Gastrocnemius medialis (tissue), 4 donors: ENCODE measurements at regions not wholly inside any gene's neighbourhood (a gene's known extent, or its start where the extent isn't known, plus 50 kb on each side); places are given as distances from the start of the nearest gene placed in this dataset.

ENCODE experiments used
- ATAC-seq, 2 donors: fragments of 150-250 bp; one replicate each; pipeline ENCODE4 v1.9.1; 2016
- DNase-seq, 2 donors: peaks; one replicate each; pipeline ENCODE4 v3.0.0-alpha.2; 2019
- H3K27ac ChIP-seq, 4 donors: fragments of 200-600 bp; sonication (generic); 1 replicate in 1 of 4; 2 replicates in 3 of 4; pipeline ENCODE4 v1.5.1; 2016 to 2018; ENCODE audit warnings: mild to moderate bottlenecking in 2 of 4, moderate library complexity in 1 of 4
- H3K27me3 ChIP-seq, 3 donors: fragments of 200-600 bp; sonication (generic) in 2 of 3; 1 replicate in 1 of 3; 2 replicates in 2 of 3; pipeline versions ENCODE4 v1.5.1 to v1.6.0; 2016 to 2019; ENCODE audit warnings: mild to moderate bottlenecking in 1 of 3, moderate library complexity in 1 of 3
- H3K36me3 ChIP-seq, 2 donors: fragments of 200-600 bp; sonication (generic) in 1 of 2; one replicate each; pipeline ENCODE4 v1.5.1; 2017 to 2018
- H3K4me1 ChIP-seq, 2 donors: fragments of 200-600 bp; sonication (generic) in 1 of 2; one replicate each; pipeline ENCODE4 v1.5.1; 2016 to 2017; ENCODE audit warnings: mild to moderate bottlenecking in 2 of 2
- H3K4me3 ChIP-seq, 4 donors: fragments of 200-600 bp; sonication (generic) in 3 of 4; 1 replicate in 1 of 4; 2 replicates in 3 of 4; pipeline ENCODE4 v1.5.1; 2016 to 2019; ENCODE audit warnings: mild to moderate bottlenecking in 2 of 4
- H3K9me3 ChIP-seq, 3 donors: fragments of 200-600 bp; sonication (generic) in 2 of 3; 1 replicate in 1 of 3; 2 replicates in 2 of 3; pipeline ENCODE4 v1.5.1; 2016 to 2019
- POLR2A ChIP-seq, 2 donors: fragments of 450-650 bp; IDR thresholded peaks; one replicate each; pipeline ENCODE4 v1.6.1; 2017; ENCODE audit warnings: antibody characterized with exemption in 2 of 2, mild to moderate bottlenecking in 2 of 2, moderate library complexity in 2 of 2
- in situ Hi-C, 4 donors: fragments of 200-750 bp; cut with MboI; loops; one replicate each; pipeline versions ENCODE4 v1.15.0 to v1.8.0; 2017; ENCODE audit warnings: low sequenced_read_pairs in 4 of 4
- intact Hi-C: fragments of 100-400 bp; cut with DNase I; formaldehyde crosslinking; loops from one replicate; pipeline ENCODE4 v1.15.1; 2023; ENCODE audit warnings: low total_unique reads
- TF ChIP-seq, protein P1 (sequence below), 5 experiments: fragments of 450-650 bp in 3 of 5; fragments of 200-600 bp in 2 of 5; sonication (generic) in 2 of 5; IDR thresholded peaks in 4 of 5; conservative IDR thresholded peaks in 1 of 5; 1 replicate in 4 of 5; 2 replicates in 1 of 5; pipeline ENCODE4 v1.5.1; 2016 to 2019; ENCODE audit warnings: antibody characterized with exemption in 5 of 5, mild to moderate bottlenecking in 3 of 5, moderate library complexity in 3 of 5

DNA sequence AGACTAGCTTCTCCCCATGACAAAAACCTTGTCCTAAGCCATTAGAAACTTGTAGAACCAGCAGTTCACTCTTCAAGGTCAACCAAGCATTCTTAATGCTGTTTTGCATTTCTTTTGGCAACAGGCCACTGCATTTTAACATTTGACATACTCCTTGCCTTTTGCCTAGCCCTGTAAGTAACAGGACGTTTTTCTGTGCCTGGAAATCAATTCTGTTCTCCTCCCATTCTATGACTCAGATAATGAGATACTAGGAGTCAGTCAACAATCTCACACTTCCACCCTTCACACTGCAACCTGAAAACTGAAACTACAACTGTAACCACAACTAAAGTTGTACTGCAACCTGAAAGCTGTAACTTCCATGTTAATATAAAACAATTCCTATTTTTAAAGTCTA is 268.7 kb downstream of the MZT1 start:
- Histone ChIP-seq H3K9me3 (no peaks in the 10 kb centered on the region), H3K27me3 (no peaks in the 10 kb centered on the region), H3K36me3 (no peaks in the 10 kb centered on the region), H3K4me3 (no peak overlapping the region), H3K27ac (no peak overlapping the region), H3K4me1 (no peaks in the 10 kb centered on the region)
- in situ Hi-C loops (no loop called here), intact Hi-C loops (no loop called here)
- DNase-seq (no peak), ATAC-seq (no peak)
- TF ChIP-seq, protein P1, sequence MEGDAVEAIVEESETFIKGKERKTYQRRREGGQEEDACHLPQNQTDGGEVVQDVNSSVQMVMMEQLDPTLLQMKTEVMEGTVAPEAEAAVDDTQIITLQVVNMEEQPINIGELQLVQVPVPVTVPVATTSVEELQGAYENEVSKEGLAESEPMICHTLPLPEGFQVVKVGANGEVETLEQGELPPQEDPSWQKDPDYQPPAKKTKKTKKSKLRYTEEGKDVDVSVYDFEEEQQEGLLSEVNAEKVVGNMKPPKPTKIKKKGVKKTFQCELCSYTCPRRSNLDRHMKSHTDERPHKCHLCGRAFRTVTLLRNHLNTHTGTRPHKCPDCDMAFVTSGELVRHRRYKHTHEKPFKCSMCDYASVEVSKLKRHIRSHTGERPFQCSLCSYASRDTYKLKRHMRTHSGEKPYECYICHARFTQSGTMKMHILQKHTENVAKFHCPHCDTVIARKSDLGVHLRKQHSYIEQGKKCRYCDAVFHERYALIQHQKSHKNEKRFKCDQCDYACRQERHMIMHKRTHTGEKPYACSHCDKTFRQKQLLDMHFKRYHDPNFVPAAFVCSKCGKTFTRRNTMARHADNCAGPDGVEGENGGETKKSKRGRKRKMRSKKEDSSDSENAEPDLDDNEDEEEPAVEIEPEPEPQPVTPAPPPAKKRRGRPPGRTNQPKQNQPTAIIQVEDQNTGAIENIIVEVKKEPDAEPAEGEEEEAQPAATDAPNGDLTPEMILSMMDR (IDR thresholded peaks at IDR 0.05 in 4 of 5, conservative IDR thresholded peaks at IDR 0.05 in 1 of 5) = no peak
- no peak for TF ChIP-seq POLR2A (IDR thresholded peaks at IDR 0.05)

DNA sequence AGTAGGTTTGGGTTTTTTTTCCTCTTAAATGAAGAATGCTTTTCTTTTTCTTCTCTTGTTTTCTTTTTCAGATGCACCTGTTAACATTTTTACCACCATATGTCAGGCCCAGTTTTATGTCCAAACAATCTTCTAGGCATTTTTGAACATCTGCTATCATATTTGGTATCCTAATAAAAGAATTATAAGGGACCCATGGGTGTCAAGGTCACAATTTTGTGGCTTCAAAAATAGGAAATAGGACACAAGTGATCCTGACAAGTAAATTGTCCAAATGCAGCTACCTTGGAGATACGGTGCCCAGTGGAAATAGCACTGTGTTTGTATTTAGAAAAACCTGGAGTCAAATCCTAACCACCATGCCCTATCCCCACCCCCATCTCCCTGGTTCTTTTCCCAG is 270.3 kb downstream of the MZT1 start:
- intact Hi-C loops (no loop called here), in situ Hi-C loops (no loop called here)
- TF ChIP-seq, protein P1 (IDR thresholded peaks at IDR 0.05 in 4 of 5, conservative IDR thresholded peaks at IDR 0.05 in 1 of 5) = no peak
- no peak for TF ChIP-seq POLR2A (IDR thresholded peaks at IDR 0.05)
- Histone ChIP-seq H3K27me3 (no peaks in the 10 kb centered on the region), H3K4me1 (no peaks in the 10 kb centered on the region), H3K27ac (no peak overlapping the region), H3K9me3 (no peaks in the 10 kb centered on the region), H3K36me3 (no peaks in the 10 kb centered on the region), H3K4me3 (no peak overlapping the region)
- ATAC-seq (no peak), DNase-seq (no peak)

DNA sequence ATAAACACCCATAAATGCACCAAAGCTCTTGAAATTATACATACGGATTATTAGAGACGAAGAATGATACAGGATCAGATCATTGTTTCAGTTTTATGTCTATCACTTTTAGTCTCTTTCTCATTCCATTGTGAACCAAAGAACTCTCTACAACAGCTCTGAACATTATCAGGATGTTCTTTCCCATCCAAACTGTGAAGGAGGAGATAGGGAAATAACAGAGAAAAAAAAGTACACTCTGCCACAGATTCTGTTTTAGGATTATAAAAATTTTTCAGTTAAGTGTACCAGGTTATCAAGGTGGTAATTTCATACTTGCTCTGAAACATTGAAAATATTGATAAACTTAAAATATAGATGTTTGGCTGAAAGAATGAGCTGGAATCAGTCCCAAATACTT is 270.9 kb downstream of the MZT1 start:
- DNase-seq (no peak), ATAC-seq (no peak)
- in situ Hi-C loops = no loop called here
- TF ChIP-seq POLR2A (IDR thresholded peaks at IDR 0.05) = no peak
- TF ChIP-seq, protein P1 (IDR thresholded peaks at IDR 0.05 in 4 of 5, conservative IDR thresholded peaks at IDR 0.05 in 1 of 5) = no peak
- no peaks in the 10 kb centered on the region for H3K9me3 ChIP-seq
- no peaks in the 10 kb centered on the region for H3K27me3 ChIP-seq
- H3K27ac ChIP-seq = no peak overlapping the region
- no peaks in the 10 kb centered on the region for H3K4me1 ChIP-seq
- H3K36me3 ChIP-seq = no peaks in the 10 kb centered on the region
- no peak overlapping the region for H3K4me3 ChIP-seq
- intact Hi-C loops = no loop called here

DNA sequence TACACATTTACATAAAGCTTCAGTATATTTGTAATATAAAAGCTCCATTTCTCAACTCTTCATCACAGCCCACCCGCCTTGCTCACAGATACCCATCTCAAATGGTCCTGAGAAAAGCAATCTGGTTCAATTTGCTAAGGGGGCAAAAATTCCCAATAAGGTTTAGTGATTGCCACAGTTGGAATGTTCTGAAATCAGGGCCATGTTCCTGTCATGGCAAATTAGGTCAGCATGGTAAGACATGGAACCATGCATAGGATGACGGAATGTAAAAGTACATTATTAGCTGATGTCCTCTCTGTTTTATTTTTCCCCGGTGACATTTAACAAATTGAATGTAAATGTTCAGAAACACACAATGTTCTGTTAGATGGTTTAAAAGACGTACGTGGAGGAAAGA is 274.3 kb downstream of the MZT1 start:
- no peaks in the 10 kb centered on the region for H3K27me3 ChIP-seq
- no peak overlapping the region for H3K4me3 ChIP-seq
- no peaks in the 10 kb centered on the region for H3K36me3 ChIP-seq
- H3K27ac ChIP-seq = no peak overlapping the region
- DNase-seq (no peak), ATAC-seq (no peak)
- no peaks in the 10 kb centered on the region for H3K9me3 ChIP-seq
- in situ Hi-C loops = no loop called here
- no peak for TF ChIP-seq POLR2A (IDR thresholded peaks at IDR 0.05)
- TF ChIP-seq, protein P1 (IDR thresholded peaks at IDR 0.05 in 4 of 5, conservative IDR thresholded peaks at IDR 0.05 in 1 of 5) = no peak
- no peaks in the 10 kb centered on the region for H3K4me1 ChIP-seq
- intact Hi-C loops = no loop called here

DNA sequence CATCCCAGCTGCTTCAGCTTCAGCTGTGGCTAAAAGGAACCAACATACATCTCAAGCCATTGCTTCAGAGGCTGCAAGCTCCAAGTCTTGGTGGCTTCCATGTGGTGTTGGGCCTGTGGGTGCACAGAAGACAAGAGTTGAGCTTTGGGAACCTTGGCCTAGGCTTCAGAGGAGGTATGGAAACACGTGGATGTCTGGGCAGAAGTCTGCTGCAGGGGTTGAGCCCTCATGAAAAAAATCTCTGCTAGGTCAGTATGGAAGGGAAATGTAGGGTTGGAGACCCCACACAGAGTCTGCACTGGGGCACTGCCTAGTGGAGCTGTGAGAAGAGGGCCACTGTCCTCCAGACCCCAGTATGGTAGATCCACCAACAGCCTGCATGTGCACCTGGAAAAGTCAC is 279.3 kb downstream of the MZT1 start:
- ATAC-seq = no peak
- H3K4me3 ChIP-seq = no peak overlapping the region
- in situ Hi-C loops = no loop called here
- no peak overlapping the region for H3K27ac ChIP-seq
- H3K9me3 ChIP-seq = no peaks in the 10 kb centered on the region
- no peaks in the 10 kb centered on the region for H3K4me1 ChIP-seq
- intact Hi-C loops = no loop called here
- no peaks in the 10 kb centered on the region for H3K36me3 ChIP-seq
- DNase-seq = no peak
- H3K27me3 ChIP-seq = no peaks in the 10 kb centered on the region
- TF ChIP-seq POLR2A (IDR thresholded peaks at IDR 0.05) = no peak
